ENCODE measurements at regions not wholly inside any gene's neighbourhood (a gene's known extent, or its start where the extent isn't known, plus 50 kb on each side); places are given as distances from the start of the nearest gene placed in this dataset.
"Not testable (repeated sequence)": the region's sequence is repeated elsewhere in the genome, so short reads cannot be mapped to it uniquely, and the experiment has no call there.

DNA sequence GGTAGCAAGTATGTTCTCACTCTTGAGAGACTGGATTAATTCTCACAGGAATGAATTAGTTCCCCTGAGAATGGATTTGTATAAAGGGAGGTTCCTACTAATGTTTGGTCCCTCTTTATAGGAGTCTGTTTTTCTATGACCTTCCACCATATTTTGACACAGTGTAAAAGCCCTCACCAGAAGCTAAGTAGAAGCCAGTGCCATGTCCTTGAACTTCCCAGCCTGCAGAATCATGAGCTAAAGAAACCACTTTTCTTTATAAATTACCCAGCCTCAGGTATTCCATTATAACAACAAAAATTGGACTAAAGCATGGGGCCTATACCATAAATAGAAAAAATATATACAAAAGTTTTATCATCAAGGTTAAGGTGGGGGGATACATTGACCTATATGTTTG, 227.9 kb upstream of the DTNA start:
- no peak for DNase-seq

DNA sequence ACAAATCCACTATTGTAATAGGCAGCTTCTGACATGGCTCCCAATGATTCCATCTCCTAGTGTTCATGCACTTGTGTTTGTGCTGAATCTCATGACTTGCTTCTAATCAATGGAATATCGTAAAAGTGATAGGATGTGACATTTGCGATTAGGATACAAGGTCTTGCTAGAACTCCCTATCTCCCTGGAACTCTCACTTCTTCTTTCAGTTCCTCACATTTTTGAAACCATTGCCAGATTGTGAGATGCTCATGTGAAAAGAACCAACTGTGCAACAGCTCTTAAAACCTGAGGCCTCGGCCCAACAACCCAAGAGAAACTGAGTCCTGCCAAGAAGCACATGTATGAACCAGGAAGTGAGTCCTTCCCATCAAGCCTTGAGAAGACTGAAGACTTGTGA, 226.9 kb upstream of the DTNA start:
- no peak for DNase-seq

DNA sequence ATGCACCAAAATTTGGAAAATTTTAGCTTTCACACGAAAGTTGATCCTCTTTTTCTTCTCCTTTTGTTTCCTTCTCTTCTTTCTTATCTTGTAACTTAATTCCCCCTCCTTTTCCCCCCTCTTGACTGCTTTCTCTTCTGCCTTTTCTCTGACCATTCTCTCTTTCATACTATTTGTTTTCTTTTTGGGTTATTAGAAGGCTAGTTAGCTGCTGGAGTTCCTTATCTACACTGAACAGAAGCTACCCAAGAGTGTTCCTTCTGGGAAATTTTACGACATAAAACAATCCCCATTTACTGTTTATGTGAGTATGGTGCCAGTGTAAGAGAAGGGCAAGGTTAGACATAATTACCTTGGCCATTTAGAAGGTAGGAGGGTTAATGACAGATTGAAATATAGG, 218.4 kb upstream of the DTNA start:
- DNase-seq = no peak

DNA sequence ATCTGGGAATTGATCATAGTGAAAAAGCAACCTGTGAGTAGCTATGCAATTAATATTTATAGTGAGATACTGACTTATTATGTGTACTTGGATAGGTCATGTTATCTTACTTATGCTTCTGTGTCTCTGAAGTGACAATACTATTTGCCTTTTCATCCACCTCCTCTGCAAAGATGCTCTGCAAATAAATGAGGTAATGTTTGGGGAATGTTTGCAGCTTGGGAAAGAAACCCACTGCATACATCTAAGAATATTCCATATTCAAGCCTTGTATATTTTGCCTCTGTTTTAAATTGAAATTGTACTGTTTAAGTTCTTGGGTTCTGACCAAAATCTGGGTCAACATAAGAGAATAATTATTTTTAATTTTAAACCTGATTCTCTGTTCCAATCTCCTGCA, 217.4 kb upstream of the DTNA start:
- DNase-seq = no peak

DNA sequence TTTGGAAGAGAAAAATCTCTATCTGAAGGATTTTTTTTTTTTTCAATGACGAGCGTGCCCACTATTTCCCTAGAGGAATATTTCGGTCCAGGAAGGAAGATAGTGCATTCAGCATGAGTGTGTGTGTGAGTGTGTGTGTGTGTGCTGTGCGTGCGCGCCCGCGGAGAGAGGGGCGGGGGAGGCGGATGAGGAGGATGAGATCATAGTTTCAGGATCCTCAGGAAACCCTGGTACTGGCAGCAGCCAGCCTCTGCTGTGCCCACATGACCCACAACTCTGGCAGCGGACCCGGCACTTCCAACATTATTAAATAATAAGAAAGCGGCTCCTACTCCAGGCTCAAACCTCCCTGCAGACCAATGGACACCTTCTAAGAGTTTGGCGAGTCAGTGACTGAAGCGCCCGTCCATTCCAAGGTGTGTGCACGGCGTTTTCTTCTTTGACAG, 217.0 kb upstream of the DTNA start:
- DNase-seq = peak in 1 of 2 donors; percentile 22

DNA sequence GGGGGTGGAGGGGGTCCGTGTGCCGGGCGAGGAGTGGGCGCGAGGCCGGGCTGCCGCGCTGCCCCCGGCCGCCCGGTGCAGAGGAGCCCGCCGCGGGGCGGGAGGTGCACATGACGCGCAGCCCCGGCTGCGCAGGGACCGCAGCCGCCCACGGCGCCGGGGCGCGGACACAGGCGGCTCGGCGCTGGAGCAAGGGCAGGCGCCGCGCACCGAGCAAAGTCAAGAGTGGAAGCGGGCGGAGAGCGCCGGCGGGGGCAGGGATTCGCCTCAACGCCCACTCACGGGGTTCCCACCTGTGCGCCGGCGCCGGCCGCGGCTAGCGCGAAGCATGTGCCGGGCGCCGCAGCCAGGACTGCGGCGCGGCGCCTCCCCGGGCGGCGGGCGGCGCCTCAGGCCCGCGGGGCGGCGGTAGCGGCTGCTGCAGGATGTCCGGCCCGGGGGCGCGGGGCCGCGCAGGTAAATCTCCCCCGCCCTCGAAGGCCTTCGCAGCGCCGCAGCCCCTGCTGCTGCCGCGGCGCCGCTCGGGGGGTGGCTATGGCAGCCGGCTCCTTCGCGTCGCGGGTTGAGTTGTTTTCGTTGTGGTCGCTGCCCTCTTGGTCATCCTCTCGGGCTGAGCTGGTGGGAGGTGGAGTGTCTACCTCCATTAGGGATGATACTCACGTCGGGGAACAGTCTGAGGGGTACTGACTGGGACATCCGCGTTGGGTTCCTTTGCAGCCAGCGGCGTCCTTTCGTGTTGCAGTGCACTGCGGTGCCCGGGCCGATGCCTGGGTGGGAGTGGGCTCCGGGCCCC, 216.3 kb upstream of the DTNA start:
- peak in 1 of 2 donors; percentile 14 for DNase-seq

DNA sequence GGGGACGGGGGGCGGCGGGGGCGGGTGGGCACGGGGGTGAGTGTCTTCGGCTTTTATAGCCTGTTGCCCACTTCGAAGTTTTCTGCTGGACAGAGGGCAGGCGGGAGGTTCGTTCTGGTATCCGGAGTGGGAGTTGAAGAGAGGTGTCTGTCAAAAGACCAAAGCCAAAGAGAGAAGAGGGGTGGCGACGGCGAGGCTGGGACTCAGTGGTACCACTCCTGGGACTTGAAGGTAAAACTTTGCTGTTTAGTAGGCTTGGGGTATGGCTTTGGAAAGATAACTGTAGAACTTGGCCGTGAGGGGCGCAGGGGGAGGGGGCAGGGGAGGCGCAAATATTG, 215.8 kb upstream of the DTNA start:
- no peak for DNase-seq

DNA sequence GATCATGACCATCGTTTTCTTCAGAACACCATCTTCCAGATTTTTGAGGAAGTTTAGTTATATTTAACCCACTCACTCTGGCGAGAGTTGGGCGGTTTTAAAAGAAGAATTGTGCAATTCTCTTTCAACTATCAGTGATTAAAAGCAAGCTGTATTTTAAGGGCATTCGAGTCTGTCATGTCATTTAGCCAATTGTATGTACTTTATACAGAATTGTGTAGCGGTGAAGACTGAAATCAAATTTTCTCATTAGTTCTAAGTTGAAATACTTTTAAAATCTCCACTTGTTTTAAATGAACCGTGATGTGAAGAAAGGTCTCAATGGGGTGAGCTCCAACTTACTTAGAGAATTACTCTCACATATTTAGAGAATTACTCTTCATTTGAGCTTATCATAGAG, 214.6 kb upstream of the DTNA start:
- no peak for DNase-seq

DNA sequence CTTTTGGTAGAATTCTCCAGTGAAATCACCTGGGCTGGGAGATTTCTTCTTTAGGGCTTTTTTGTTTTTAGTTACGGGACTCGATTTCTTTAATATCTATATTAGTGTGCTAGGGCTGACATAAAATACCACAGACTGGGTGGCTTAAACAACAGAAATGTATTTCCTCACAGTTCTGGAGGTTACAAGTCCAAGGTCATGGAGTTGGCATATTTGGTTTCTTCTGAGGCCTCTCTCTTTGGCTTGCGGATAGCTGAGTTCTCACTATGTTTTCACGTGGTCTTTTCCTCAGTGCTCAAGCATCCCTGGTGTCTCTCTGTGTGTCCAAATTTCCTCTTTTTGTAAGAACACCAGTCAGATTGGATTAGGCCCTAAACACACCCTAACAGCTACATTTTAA, 208.5 kb upstream of the DTNA start:
- DNase-seq = no peak

DNA sequence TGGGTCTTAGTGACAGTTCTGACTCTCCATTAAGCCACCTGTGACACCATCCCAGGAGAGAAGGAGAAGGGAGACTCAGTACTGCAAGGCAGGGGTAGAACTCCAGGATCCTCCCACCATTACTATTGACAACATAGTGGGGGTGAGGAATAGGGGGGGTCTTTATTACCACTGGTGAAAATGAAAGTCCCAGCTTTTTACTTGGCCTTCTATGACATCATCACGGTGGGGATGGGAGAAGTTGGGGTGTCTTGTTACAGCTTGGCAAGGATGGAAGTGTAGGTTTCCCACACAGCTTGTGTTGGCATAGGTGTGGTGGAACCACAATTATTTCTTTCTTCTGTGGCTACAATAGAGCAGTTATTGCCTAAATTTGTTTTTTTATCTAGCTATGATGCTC, 203.9 kb upstream of the DTNA start:
- DNase-seq = no peak

DNA sequence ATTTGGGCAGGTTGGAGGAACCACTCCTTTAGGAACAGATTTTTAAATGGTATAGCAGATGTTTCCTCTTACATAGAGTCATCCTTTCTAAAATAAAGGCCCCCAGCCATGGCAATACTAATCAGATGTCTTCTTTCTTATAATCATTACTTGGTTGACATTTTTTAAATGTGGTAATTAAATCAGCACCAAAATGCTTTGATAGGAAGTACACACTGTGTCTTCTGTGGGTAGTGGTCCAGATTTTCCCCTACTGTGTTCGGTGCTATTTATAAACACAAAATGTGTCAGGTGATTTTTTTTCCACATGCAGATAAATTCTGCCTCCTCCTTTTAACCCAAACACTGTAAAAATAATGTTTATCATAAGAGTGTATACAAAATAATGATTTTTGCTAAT, 200.9 kb upstream of the DTNA start:
- no peak for DNase-seq

DNA sequence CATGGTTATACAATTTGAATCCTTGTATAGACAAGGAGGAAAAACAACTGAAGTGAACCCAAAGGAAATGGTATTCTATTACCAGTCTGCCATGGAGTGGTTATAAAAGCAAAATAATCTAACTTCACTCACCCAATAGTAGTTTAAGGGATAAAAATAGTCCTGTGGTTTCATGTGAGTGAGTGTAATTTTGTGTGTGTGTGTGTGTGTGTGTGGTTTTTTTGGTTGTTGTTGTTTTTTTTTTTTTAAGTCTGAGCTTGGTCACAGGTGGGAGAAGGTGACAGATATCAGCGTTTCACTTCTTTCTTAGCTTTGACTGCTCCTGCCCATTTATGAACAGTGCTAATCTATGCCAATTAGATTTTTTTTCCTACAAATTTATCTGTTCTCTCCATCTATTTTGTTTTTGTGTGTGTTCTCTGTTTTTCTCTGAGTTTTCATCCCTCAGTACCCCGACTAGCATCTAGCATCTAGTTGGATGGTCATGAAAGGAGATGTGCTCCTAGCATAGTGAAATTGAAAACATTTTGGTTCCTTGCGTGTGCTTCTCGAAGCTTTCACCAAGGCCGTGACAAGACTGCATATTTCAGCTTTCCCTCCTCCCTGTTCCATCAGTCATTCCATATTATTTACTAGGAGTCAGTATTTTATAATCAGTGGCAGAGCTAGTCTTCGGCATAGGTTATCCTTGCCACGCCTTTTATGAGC, 200.1 kb upstream of the DTNA start:
- no peak for DNase-seq

DNA sequence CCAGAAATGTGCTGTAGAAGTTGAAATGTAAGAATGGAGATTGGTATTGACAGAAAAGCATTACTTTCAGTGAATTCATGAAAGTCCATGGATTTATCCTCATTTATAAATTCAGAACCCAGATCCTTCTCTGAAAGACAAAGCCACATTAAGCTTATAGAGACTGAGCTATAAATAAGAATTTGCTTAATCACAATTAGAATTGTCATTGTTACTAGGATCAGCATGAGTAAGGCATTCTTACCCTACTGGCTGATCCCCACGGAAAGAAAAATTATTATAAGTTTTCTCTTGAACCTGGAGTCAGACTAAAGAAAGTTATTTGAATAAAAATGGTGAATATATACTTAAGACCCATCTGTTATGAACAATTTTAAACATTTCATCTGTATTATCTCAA, 199.2 kb upstream of the DTNA start:
- no peak for DNase-seq

DNA sequence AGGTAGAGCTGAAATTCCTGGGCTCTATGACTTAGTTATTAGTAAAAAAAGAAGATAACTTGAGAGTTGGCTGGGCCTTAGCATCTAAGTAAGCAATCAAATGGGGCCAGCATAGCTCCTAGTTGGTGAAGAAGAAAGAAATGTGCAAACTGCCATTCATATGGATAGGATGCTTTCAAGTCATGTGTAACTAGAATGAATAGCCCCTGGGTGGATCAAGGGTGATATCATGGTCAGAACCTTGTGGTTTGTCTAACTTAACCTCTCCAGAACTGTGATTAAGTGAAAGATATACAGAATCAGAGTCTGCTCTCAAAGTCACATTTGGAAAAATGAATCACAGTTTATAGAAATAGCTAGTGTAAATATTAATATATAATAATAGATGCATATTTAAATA, 198.7 kb upstream of the DTNA start:
- DNase-seq = no peak

DNA sequence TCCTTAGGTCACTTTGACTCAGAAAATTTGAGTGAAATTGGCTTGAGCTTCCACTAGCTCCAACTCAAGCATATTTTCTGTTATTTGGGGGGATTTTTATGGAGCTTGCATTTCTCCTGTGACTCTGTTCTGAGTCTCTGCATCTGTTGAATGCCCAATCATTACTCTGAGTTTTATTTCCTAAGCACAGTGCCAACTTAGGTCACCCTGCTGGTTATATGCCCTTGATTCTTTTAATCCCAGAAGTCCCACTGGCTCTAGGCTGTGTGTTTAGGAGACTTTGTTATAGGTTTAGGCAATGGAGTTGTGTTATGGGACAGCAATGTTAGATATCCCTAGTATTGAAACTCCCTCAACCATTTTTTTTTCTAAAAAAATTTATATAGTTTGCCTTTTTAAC, 198.2 kb upstream of the DTNA start:
- no peak for DNase-seq

DNA sequence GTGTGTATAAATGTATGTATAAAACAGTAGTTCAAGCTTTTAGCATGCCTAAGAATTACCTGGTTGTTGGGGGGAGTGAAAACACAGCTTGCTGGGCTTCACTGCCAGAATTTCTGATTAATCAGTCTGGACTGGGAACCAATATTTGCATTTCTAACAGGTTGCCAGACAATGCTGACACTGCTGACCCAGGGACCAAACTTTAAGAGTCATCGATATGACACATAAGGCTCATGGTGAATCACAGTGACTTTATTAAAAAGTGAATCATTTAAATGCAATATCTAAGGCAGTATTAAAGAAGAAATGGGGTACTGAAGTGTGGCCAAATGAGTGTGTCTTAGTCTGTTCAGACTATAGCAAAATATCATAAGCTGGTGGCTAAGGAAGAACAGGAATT, 195.9 kb upstream of the DTNA start:
- no peak for DNase-seq

DNA sequence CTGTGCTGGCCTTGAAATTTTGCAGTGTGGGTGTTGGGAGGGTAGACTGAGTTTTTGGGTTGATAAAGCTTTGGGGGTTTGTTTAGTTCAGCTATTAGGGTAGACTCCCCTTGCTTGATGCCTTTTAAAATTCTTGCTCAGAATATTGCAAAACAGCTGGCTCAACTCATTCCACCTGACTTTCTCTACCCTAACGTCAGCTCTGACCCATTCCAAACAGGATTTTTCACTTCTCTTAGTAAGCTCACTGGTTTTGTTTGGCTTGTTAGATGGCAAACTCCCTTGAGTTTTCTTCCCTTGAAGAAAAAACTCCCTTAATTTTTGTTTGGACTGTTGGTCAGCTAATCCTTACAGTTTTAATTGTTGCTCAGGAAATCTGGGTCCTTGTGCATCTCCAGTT, 195.1 kb upstream of the DTNA start:
- no peak for DNase-seq

DNA sequence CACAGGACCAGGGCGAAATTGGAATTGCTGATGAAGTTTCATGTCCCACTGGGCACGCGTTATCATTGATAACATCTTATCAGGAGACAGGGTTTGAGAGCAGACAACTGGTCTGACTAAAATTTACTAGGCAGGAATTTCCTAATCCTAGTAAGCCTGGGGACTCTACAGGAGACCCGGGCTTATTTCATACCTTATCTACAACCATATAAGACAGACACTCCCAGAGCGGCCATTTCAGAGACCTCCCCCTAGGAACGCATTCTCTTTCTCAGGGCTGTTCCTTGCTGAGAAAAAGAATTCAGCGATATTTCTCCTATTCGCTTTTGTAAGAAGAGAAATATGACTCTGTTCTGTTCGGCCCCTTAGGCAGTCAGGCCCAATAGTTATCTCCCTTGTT, 193.7 kb upstream of the DTNA start:
- DNase-seq = not testable (repeated sequence)

DNA sequence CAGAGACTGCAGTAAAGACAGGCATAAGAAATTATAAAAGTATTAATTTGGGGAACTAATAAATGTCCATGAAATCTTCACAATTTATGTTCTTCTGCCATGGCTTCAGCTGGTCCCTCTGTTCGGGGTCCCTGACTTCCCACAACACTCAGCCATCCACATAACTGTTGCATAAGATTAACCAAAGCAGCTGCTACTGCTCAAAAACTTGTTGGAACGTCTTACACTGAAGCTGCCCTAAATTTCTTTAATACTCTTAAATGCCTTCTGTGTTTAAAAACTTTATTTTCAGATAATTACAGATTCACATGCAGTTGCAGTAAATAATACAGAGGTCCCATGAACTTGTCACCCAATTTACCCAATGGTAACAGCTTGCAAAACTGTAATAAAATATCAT, 193.1 kb upstream of the DTNA start:
- DNase-seq = not testable (repeated sequence)

DNA sequence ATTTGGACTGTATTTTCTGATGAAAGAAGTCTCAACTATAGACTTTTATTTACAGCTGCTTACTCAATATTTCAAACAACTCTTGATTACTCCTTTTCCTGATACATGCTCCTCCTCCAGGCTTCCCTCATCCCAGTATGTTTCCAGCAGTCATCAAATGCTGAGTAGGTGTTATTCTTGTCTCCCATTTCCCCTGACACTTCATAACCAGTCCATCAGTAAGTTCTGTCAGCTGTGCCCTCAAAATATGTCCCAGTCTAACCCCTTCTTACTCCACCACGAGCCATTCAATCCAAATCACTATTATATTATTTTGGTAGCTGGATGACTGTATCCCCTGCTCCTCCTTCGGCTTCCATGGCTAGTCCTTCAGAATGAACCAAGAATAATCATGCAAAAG, 189.1 kb upstream of the DTNA start:
- no peak for DNase-seq

DNA sequence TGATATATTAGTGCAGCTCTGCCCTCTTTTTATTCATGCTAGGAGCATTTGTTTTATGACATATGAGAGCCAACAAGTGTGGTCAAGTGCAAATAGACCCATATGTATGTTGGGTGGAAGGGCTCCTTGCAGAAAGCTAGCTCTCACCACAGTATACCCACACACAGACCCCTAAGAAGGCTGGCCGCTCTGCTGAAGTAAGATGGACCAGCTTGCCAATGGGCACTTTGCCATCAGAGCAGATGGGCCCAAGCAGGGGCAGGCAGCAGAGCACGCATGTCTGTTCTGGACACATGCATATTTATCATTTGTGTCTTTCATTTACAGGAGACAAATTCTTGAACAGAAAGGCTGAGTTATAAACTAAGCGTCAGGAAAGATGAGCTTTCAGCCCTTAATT, 187.5 kb upstream of the DTNA start:
- DNase-seq = no peak

DNA sequence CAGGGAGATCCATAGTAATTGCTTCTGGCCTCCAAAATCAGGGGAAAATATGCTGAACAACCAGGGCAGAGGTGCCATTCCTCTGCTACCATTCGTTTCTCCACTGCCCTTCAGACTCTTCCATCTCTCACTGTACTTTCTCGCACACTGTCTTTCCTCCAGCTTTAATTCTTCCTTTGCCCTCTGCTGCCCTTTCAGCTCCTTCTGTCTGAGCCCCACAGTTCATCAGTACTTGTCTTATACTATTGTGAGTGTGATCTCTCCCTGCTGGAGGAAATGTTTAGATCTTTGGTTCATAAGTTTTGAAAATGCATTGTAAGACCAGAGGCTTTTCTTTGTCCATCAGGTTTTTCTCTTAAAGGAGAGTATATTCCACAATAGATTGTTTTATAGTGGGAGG, 184.9 kb upstream of the DTNA start:
- no peak for DNase-seq

DNA sequence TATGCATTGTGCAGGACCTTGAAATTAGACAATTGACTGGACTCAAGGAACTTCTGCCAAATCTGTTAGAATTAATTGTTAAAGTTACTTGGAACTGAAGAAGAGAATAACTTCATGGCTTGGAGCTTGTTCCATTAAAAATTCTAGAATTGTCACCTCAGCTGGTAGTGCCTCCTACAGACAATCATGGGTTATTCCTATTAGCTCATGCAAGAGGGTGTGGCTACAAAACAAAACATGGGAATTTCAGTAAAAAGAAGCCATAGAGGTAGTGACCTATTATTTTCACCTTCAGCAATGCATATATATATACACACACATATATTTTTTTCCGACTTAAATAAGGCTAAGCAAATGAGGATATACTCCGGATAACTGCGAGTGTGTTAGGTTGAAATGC, 181.9 kb upstream of the DTNA start:
- DNase-seq = no peak

DNA sequence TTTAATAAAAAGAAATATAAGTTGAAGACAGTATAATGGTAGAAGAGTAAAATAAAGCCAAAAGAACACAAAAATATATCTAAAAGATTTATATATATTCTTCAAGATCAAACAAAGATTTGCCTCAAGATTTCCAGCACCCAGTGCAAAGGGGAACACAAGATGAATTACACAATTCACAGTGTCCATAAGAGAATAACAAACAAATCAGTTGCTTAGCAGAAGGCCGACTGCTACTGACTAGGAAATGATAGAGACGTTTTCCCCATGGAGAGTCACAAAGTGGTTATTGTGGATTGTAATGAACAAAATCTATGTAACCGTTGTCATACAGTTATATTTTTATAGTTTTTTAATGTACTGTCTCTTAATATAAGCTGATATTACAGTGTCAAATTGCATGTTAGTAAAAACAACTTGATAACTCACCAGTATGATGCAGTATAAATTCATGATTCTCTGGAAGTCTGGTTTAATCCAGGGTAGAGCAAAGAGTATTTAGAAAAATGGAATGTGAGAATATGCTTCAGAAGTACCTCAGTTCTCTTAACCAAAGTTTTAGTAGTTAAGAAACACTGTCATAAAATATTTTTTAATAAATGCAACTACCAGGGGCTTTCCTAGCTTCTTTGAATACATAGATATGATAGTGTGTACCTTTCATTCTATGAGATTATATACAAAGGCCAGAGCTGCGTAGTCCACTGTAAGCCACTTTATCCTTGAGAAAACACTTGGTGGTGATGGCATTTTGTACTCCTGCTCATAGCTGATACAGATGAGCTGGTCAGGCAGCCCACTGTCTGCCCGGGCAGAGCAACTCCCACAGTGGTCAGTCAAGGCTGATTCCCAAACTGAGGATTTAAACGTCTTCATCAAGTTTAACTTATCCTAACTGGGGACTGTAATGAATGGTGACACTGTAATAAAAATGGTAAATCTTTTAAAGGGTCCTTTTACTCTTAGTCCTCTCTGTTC, 180.5 kb upstream of the DTNA start:
- no peak for DNase-seq
